Fibroblast of lung (primary cell): ENCODE measurements at regions not wholly inside any gene's neighbourhood (a gene's known extent, or its start where the extent isn't known, plus 50 kb on each side); places are given as distances from the start of the nearest gene placed in this dataset.

Source experiments
- EZH2 ChIP-seq: IDR thresholded peaks from 2 replicates; pipeline ENCODE4 v1.5.1; 2012; ENCODE audit warnings: low read length, control low read depth, mild to moderate bottlenecking; ENCODE audit errors: missing control alignments
- TF ChIP-seq, protein P1 (sequence below), 2 donors: IDR thresholded peaks in 1 of 2; conservative IDR thresholded peaks in 1 of 2; 1 replicate in 1 of 2; 2 replicates in 1 of 2; pipeline ENCODE4 v1.5.1; 2011 to 2012; ENCODE audit warnings: low read length in 2 of 2, control low read depth in 1 of 2, inconsistent platforms in 1 of 2, low read depth in 1 of 2, mild to moderate bottlenecking in 1 of 2

DNA sequence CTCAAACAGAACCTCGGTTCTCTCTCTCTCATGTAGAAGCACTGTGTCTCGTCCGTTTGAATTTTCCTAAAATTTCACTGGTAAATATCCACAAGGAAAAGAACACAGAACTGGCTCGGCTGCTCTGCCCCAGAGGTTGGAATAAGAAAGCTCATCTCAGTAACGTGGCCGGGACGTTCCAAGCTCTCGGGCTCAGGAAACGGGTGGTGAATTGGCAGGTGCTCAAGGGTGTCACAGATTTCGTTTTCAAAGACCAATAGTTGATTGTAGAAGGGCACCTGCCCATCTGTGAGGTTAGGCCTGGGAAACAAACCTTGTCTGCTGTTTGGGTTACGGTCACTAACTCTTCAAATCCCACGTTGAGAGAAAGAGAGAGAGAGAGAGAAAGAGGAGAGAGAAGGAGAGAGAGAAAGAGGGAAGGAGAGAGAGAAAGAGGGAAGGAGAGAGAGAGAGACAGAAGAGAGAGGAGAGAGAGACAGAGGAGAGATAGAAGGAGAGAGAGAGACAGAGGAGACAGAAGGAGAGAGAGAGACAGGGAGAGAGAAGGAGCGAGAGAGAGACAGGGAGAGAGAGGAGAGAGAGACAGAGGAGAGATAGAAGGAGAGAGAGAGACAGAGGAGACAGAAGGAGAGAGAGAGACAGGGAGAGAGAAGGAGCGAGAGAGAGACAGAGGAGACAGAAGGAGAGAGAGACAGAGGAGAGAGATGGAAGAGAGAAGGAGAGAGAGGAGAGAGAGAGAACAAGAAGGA lies 106.6 kb downstream of the CRLF2 start:
- TF ChIP-seq, protein P1, sequence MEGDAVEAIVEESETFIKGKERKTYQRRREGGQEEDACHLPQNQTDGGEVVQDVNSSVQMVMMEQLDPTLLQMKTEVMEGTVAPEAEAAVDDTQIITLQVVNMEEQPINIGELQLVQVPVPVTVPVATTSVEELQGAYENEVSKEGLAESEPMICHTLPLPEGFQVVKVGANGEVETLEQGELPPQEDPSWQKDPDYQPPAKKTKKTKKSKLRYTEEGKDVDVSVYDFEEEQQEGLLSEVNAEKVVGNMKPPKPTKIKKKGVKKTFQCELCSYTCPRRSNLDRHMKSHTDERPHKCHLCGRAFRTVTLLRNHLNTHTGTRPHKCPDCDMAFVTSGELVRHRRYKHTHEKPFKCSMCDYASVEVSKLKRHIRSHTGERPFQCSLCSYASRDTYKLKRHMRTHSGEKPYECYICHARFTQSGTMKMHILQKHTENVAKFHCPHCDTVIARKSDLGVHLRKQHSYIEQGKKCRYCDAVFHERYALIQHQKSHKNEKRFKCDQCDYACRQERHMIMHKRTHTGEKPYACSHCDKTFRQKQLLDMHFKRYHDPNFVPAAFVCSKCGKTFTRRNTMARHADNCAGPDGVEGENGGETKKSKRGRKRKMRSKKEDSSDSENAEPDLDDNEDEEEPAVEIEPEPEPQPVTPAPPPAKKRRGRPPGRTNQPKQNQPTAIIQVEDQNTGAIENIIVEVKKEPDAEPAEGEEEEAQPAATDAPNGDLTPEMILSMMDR (conservative IDR thresholded peaks at IDR 0.05 in 1 of 2, IDR thresholded peaks at IDR 0.05 in 1 of 2; ENCODE audit: low read depth in 1 of 2, low read length in 2 of 2) = no peak
- TF ChIP-seq EZH2 = no peak
